ENCODE measurements at regions not wholly inside any gene's neighbourhood (a gene's known extent, or its start where the extent isn't known, plus 50 kb on each side); places are given as distances from the start of the nearest gene placed in this dataset.

DNA sequence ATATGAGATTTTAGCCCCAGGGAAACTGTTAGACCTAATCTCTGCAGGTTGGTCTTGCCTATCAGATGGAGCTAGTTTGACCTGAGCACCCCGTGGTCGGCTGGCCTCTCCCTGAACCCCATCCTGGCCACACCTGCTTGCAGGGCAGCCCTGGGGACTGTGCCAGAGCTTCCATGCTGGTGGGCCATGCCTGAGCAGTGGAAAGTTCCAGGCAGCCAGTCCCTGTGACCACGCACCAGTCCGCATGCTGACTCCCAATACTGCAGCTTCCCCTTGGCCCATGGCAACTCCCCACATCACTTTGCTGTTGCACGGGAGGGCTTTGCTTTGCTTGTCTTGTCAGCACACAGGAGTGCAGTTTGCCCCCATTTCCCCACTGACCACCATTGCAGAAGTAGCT lies 427.8 kb upstream of the SEMA3D start:
- no peak for DNase-seq (ENCODE audit: low read depth in 4 of 4, low spot score in 2 of 4)

- no peak for DNase-seq (ENCODE audit: low read depth in 4 of 4, low spot score in 2 of 4)
Observed at GRCh38 chr7:85612514-85612913, 425.7 kb upstream of the SEMA3D start.

DNA sequence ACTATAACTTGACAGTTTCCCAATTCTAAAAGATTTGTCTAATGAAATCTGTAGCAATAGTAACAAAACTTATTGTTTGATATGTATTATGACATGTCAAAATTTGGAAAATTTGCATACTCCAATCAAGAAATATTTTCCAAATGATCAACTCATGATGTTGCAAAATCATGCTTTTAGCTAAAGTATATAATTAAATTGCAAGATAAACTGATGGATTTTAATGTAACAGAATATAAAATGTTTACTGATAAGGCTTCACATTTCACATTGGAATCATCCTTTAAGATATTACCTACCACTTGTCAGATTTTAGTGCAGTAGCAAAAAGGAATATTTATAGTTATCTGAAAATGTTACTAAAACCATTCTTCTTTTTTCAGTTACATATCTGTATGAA lies 421.9 kb upstream of the SEMA3D start:
- DNase-seq (ENCODE audit: low read depth in 4 of 4, low spot score in 2 of 4) = no peak

DNA sequence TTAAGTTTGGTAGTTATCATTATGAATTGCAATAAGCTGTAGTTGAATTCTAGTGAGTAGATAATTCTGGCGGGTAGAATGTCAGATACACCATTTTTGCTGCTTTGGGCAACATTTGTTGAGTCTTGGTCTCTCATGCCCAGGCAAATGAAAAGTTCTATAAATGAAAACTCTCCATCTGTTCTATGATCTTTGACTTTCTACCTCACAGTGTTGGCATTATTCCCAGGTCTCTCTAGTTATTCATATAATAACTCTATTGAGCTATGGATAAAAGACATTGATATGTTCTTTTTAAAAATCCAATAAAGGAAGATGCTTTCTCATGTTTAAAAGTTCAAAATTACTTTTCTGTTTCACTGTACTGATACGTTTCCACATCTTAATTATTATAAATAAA lies 415.3 kb upstream of the SEMA3D start:
- no peak for DNase-seq (ENCODE audit: low read depth in 4 of 4, low spot score in 2 of 4)

- no peak for DNase-seq (ENCODE audit: low read depth in 4 of 4, low spot score in 2 of 4)
Observed at GRCh38 chr7:85600395-85600794, 413.5 kb upstream of the SEMA3D start.

- no peak for DNase-seq (ENCODE audit: low read depth in 4 of 4, low spot score in 2 of 4)
Observed at GRCh38 chr7:85596827-85597226, 410.0 kb upstream of the SEMA3D start.

DNA sequence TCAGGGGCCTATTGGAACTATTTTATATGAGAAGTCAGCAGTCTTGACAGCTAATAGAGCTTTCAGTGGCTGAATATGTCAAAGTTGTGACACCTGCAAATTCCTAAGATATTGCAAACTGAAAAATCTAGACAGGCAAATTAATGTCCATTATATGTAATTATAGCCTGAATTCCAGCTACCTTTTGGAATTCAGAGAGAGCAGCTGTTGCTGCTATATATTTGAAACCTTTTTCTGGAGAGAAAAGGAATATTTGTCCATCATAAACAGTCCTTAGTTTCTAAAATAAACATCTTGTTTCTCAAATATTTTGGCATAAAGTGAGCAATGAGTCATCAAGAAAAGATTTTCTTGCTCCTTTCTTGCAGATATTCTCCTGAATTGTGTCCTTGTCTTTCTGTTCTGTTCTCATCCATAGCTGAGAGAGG lies 408.9 kb upstream of the SEMA3D start:
- no peak for DNase-seq (ENCODE audit: low read depth in 4 of 4, low spot score in 2 of 4)

DNA sequence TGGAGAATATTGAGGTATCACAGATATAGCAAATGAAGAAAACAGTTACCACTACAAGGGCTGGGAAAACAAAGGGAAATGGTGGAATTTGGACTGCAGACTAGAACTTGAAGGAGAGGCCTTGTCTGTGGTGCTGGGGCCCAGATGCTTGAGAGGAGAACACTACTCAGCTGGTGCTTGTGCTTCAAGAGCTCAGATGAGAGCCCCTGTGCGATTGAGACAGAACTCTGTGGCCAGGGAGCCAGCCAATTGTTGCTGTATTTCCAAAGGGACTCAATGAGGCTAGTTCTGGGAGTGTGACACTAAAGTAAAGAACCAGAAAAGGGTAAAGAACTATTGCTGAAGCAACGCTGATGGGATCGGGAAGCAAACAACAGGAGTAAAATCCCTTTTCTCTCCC lies 406.5 kb upstream of the SEMA3D start:
- no peak for DNase-seq (ENCODE audit: low read depth in 4 of 4, low spot score in 2 of 4)

GRCh38 chr7:85587785-85588184 lies 400.9 kb upstream of the SEMA3D start:
- DNase-seq (ENCODE audit: low read depth in 4 of 4, low spot score in 2 of 4) = no peak

GRCh38 chr7:85586091-85586490 lies 399.2 kb upstream of the SEMA3D start:
- DNase-seq (ENCODE audit: low read depth in 4 of 4, low spot score in 2 of 4) = no peak

GRCh38 chr7:85583131-85583953 lies 396.5 kb upstream of the SEMA3D start:
- no peak for DNase-seq (ENCODE audit: low read depth in 4 of 4, low spot score in 2 of 4)

DNA sequence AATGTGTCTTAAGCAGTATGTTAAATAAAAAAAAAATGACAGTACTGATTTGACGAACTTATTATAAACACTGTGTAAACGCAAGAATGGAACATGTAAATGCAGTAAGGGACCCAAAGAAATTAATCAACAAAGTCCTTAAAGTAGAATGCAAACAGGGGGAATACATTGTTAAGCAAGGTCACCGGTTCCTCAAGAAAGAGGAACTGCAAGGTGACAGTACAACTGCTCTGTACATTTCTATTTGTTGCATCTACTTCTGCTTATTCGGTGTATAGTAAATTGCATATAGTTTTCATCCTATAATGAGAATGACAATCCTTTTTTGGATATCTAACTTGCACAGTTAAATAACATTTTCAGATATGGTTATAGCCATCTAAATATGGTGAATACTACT lies 387.0 kb upstream of the SEMA3D start:
- DNase-seq (ENCODE audit: low read depth in 4 of 4, low spot score in 2 of 4) = no peak

DNA sequence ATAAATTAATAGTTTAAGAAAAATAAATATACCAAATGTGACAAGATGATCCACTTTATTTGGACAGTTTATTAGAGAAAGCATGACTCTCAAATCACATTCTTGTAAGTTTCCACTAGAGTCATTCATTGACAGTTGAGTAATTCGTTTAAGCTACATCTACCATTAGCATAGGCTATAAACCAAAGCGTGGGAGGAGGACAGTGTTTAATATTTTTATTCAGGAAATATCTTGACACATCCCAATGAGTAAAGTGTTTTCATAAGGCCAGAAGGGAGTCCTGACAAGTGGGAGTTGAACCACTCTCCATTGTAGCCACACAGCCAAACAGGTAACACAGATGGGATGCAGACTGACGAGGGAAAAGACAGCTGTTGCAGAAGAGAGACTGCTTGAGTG lies 386.5 kb upstream of the SEMA3D start:
- DNase-seq (ENCODE audit: low read depth in 4 of 4, low spot score in 2 of 4) = no peak

GRCh38 chr7:85570898-85571297 lies 384.0 kb upstream of the SEMA3D start:
- no peak for DNase-seq (ENCODE audit: low read depth in 4 of 4, low spot score in 2 of 4)

- no peak for DNase-seq (ENCODE audit: low read depth in 4 of 4, low spot score in 2 of 4)
Observed at GRCh38 chr7:85567983-85568382, 381.1 kb upstream of the SEMA3D start.

DNA sequence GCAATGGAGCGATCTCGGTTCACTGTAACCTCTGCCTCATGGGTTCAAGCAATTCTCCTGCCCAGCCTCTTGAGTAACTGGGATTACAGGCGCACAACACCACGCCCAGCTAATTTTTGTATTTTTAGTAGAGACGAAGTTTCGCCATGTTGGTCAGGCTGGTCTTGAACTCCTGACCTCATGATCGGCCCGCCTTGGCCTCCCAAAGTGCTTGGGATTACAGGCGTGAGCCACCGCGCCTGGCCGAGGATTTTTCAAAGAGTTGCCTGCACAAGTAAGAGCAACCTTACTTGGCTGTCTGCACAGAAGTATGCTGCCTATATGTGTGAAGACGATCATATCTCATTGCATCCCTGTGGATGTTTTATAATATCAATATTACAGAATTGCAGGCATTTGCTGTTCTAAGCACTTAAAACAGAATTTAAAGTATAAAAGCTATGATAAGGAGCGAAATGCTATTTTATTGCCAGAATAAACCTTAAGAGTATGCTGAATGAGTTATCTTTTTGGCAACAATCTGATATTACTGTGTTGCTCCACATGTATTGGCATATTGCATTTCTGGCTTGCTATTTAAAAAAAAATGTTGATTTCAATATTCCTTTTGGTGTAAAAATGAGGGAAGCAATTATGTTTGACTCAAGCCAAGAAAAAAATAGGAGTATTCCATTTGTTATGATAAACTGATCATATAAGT lies 379.4 kb upstream of the SEMA3D start:
- no peak for DNase-seq (ENCODE audit: low read depth in 4 of 4, low spot score in 2 of 4)

DNA sequence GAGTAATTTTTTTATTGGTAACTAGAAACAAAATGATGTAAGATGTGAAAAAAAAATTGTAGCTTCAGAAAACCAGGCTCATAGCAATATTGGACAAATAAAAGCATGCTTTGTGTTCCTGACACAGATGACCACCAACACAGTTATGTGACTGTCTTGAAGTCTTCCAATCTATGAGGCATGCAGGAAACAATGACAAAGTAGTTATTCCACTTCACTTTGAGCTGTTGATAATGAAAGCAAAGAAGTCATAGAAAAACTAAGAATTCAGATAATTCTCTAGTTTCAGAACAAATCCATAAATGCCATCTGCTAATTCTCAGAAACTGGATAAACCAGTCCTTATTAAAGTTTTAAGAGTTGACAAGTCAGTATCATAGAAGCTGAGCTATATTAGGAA lies 378.4 kb upstream of the SEMA3D start:
- DNase-seq (ENCODE audit: low read depth in 4 of 4, low spot score in 2 of 4) = no peak

DNA sequence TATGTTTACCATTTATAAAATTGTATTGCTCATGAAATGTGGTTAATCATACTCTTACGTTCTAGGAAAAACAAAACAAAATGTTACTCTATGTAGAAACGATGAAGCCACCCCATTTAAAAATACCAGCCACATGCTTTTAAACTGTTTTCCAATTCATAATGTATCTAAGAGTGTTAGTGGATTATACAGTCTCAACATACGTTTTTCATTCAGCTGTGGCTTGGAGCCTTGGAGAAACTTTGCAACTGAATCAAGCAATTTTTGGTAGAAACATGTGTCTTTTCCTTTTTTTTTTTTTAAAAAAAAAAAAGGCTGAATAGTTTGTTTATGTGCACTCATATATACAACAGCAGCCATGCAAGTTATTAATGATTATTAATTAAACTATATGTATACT lies 378.0 kb upstream of the SEMA3D start:
- no peak for DNase-seq (ENCODE audit: low read depth in 4 of 4, low spot score in 2 of 4)

- DNase-seq (ENCODE audit: low read depth in 4 of 4, low spot score in 2 of 4) = no peak
Observed at GRCh38 chr7:85561706-85562105, 374.9 kb upstream of the SEMA3D start.

DNA sequence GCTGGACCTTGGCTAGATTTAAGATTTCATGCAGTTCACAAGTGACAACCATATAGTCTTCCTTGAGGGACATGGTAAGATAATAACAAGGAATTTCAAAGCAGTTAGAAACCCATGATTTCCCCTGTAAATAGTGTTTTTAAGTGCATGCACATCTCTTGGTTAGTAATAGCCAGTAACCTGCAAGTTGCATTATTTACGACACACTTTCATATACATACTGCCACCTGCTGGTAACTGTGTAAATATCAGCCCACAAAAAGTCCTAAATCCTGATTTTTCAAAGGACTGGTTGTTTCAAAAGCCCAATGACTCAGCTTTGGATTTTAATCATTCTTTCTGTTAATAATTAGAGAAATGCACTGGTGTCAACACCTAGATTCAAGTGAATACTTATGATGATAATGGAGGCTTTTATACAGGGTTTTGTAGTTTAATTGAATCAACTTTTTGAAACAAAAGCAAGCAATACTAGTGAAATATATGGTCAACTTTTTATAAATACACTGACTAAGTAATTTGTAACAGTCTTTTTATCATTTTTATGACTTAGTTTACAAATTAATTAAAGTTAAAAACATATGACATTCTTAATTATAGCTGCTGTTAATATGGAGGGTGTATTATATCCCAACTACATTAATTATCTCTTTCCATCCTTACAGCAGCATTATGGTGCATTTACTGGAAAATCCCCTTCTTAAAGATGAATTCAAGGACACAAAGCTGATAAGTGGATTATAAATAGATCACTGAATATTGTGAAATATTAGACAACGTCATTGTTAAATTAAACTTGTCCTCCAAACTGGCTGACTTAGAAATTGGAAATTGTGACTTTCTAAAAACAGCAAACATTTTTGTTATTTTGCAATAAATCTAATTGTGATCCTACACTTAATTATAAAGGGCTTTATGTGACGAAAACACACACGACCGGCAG lies 367.7 kb upstream of the SEMA3D start:
- peak; percentile 15 to 46 (median 28) for DNase-seq (ENCODE audit: low read depth in 4 of 4, low spot score in 2 of 4)
